Testis (tissue), 2 donors: ENCODE measurements at regions not wholly inside any gene's neighbourhood (a gene's known extent, or its start where the extent isn't known, plus 50 kb on each side); places are given as distances from the start of the nearest gene placed in this dataset.

Experiments
- POLR2A ChIP-seq: fragments of 450-650 bp; IDR thresholded peaks from one replicate; pipeline ENCODE4 v1.6.1; 2017; ENCODE audit warnings: antibody characterized with exemption, mild to moderate bottlenecking, moderate library complexity
- TF ChIP-seq, protein P1 (sequence below), 3 experiments: fragments of 450-650 bp in 2 of 3; fragments of 200-600 bp in 1 of 3; sonication (generic) in 1 of 3; IDR thresholded peaks; one replicate each; pipeline ENCODE4 v1.5.1; 2016 to 2019; ENCODE audit warnings: antibody characterized with exemption in 3 of 3, mild to moderate bottlenecking in 2 of 3, moderate library complexity in 1 of 3

DNA sequence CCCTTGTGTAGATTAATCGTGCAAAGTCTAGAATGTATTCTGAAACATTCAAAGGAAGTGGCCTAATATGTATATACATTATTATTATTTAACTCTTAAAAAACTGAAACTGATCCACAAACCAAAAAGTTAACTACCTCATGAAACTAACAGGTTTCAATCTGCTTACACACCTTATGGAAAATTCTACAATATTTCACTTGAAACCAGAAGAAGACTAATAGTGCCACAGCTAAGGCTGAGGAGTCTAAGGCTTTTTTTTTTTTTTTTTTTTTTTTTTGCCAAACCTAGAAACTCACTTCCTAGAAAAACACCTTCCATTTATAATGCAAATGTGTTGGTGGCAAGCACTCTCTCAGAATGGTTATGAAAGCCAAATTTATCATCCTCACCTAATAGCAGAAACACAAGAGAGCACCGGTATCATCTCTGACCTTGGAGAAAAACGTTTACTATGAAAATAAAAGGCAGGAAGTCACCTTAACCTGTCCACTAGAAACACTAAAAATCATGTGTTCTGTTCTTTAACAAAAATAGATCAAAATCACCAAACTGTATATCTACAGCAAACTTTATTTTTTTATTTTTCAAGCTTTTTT lies 586.1 kb downstream of the FRK start:
- TF ChIP-seq, protein P1, sequence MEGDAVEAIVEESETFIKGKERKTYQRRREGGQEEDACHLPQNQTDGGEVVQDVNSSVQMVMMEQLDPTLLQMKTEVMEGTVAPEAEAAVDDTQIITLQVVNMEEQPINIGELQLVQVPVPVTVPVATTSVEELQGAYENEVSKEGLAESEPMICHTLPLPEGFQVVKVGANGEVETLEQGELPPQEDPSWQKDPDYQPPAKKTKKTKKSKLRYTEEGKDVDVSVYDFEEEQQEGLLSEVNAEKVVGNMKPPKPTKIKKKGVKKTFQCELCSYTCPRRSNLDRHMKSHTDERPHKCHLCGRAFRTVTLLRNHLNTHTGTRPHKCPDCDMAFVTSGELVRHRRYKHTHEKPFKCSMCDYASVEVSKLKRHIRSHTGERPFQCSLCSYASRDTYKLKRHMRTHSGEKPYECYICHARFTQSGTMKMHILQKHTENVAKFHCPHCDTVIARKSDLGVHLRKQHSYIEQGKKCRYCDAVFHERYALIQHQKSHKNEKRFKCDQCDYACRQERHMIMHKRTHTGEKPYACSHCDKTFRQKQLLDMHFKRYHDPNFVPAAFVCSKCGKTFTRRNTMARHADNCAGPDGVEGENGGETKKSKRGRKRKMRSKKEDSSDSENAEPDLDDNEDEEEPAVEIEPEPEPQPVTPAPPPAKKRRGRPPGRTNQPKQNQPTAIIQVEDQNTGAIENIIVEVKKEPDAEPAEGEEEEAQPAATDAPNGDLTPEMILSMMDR (IDR thresholded peaks at IDR 0.05): no peak
- TF ChIP-seq POLR2A: no peak
